ENCODE measurements at regions not wholly inside any gene's neighbourhood (a gene's known extent, or its start where the extent isn't known, plus 50 kb on each side); places are given as distances from the start of the nearest gene placed in this dataset.
"Not testable (repeated sequence)": the region's sequence is repeated elsewhere in the genome, so short reads cannot be mapped to it uniquely, and the experiment has no call there.

- Histone ChIP-seq H3K4me3 (replicated peaks; ENCODE audit: low read depth, low read length) (no peak overlapping the region), H3K36me3 (ENCODE audit: control insufficient read depth, insufficient read depth, low read length) (no peaks in the 10 kb centered on the region), H3K27me3 (replicated peaks; ENCODE audit: control insufficient read depth, insufficient read depth, low read length) (no peaks in the 10 kb centered on the region; the same call in none of the 2 replicates)
- DNase-seq (ENCODE audit: extremely low read depth, insufficient read length): no peak
- TF ChIP-seq CTCF (IDR thresholded peaks at IDR 0.05; ENCODE audit: insufficient read depth, low read length, poor library complexity, severe bottlenecking): no peak
These were observed 112.4 kb upstream of the ARG1 start for GRCh38 chr6:131460614-131461000.

GRCh38 chr6:131469130-131469529, 103.9 kb upstream of the ARG1 start:
- TF ChIP-seq CTCF (IDR thresholded peaks at IDR 0.05; ENCODE audit: insufficient read depth, low read length, poor library complexity, severe bottlenecking): no peak
- no peaks in the 10 kb centered on the region for H3K27me3 ChIP-seq (replicated peaks; ENCODE audit: control insufficient read depth, insufficient read depth, low read length)

GRCh38 chr6:131470534-131470933, 102.5 kb upstream of the ARG1 start:
- Histone ChIP-seq H3K27me3 (replicated peaks; ENCODE audit: control insufficient read depth, insufficient read depth, low read length) (no peaks in the 10 kb centered on the region), H3K36me3 (ENCODE audit: control insufficient read depth, insufficient read depth, low read length) (no peaks in the 10 kb centered on the region), H3K4me3 (replicated peaks; ENCODE audit: low read depth, low read length) (no peak overlapping the region)
- no peak for TF ChIP-seq CTCF (IDR thresholded peaks at IDR 0.05; ENCODE audit: insufficient read depth, low read length, poor library complexity, severe bottlenecking)
- no peak for DNase-seq (ENCODE audit: extremely low read depth, insufficient read length)

More at GRCh38 chr6:131469130-131469529, 103.9 kb upstream of the ARG1 start:
- H3K36me3 ChIP-seq (ENCODE audit: control insufficient read depth, insufficient read depth, low read length): no peaks in the 10 kb centered on the region
- no peak overlapping the region for H3K4me3 ChIP-seq (replicated peaks; ENCODE audit: low read depth, low read length)
- no peak for DNase-seq (ENCODE audit: extremely low read depth, insufficient read length)

- Histone ChIP-seq H3K27me3 (replicated peaks; ENCODE audit: control insufficient read depth, insufficient read depth, low read length) (no peaks in the 10 kb centered on the region), H3K4me3 (replicated peaks; ENCODE audit: low read depth, low read length) (no peak overlapping the region), H3K36me3 (ENCODE audit: control insufficient read depth, insufficient read depth, low read length) (no peaks in the 10 kb centered on the region)
- no peak for DNase-seq (ENCODE audit: extremely low read depth, insufficient read length)
- no peak for TF ChIP-seq CTCF (IDR thresholded peaks at IDR 0.05; ENCODE audit: insufficient read depth, low read length, poor library complexity, severe bottlenecking)
These were observed 101.7 kb upstream of the ARG1 start for GRCh38 chr6:131471331-131471730.

- not testable (repeated sequence) for H3K4me3 ChIP-seq (replicated peaks; ENCODE audit: low read depth, low read length); DNase-seq (ENCODE audit: extremely low read depth, insufficient read length); H3K27me3 ChIP-seq (replicated peaks; ENCODE audit: control insufficient read depth, insufficient read depth, low read length); H3K36me3 ChIP-seq (ENCODE audit: control insufficient read depth, insufficient read depth, low read length)
These were observed 99.7 kb upstream of the ARG1 start for GRCh38 chr6:131473303-131473702.

- DNase-seq (ENCODE audit: extremely low read depth, insufficient read length): no peak
- Histone ChIP-seq H3K36me3 (ENCODE audit: control insufficient read depth, insufficient read depth, low read length) (no peaks in the 10 kb centered on the region), H3K27me3 (replicated peaks; ENCODE audit: control insufficient read depth, insufficient read depth, low read length) (no peaks in the 10 kb centered on the region), H3K4me3 (replicated peaks; ENCODE audit: low read depth, low read length) (no peak overlapping the region)
- TF ChIP-seq CTCF (IDR thresholded peaks at IDR 0.05; ENCODE audit: insufficient read depth, low read length, poor library complexity, severe bottlenecking): no peak
These were observed 96.7 kb upstream of the ARG1 start for GRCh38 chr6:131476362-131476761.

GRCh38 chr6:131478740-131479211, 94.2 kb upstream of the ARG1 start:
- not testable (repeated sequence) for H3K36me3 ChIP-seq (ENCODE audit: control insufficient read depth, insufficient read depth, low read length); H3K4me3 ChIP-seq (replicated peaks; ENCODE audit: low read depth, low read length); DNase-seq (ENCODE audit: extremely low read depth, insufficient read length)

More at GRCh38 chr6:131478740-131479211, 94.2 kb upstream of the ARG1 start:
- not testable (repeated sequence) for H3K27me3 ChIP-seq (replicated peaks; ENCODE audit: control insufficient read depth, insufficient read depth, low read length)
